HCT116 (cell line): ENCODE measurements at regions not wholly inside any gene's neighbourhood (a gene's known extent, or its start where the extent isn't known, plus 50 kb on each side); places are given as distances from the start of the nearest gene placed in this dataset.

Experiments used
- ATAC-seq: fragments of 200-7000 bp; cut with Tn5 transposase; 2 replicates; pipeline ENCODE4 v1.9.1; 2020; ENCODE audit warnings: mild to moderate bottlenecking, moderate library complexity
- BruUV-seq: library from RNA; stranded (reverse); fragments of 400-500 nt; replicated peaks from 2 replicates; lab custom pipeline; 2021; lab: Mats Ljungman, UMichigan
- CTCF ChIA-PET: fragments of 300-600 bp; sonication (Branson Sonifier 250); formaldehyde crosslinking; loops from one replicate; lab custom pipeline; 2021; ENCODE audit warnings: antibody characterized with exemption; lab: Charles Lee
- POLR2A ChIA-PET: fragments of 300-600, 350-600 bp; sonication (Branson Sonifier 250); formaldehyde crosslinking; loops from one replicate; lab custom pipeline; 2021; ENCODE audit warnings: antibody characterized with exemption; lab: Charles Lee
- RAD21 ChIA-PET, 2 experiments: fragments of 300-600 bp; sonication (Branson Sonifier 250); formaldehyde crosslinking; loops; one replicate each; lab custom pipeline; 2023; ENCODE audit warnings: low total read pairs in 2 of 2; ENCODE audit not compliant: uncharacterized antibody in 2 of 2, unreplicated experiment in 2 of 2, low non-redundant PET in 1 of 2; lab: Charles Lee
- DNase-seq: peaks from one replicate; pipeline ENCODE4 v3.0.0-alpha.2; 2010; ENCODE audit warnings: low read depth, low spot score
- H2AFZ ChIP-seq: fragments of 200-600 bp; shearing (Covaris generic), sonication (generic); 2 replicates; pipeline ENCODE4 v1.6.1; 2017; ENCODE audit warnings: low read depth, mixed run types, mixed read lengths, antibody characterized with exemption, low read length; ENCODE audit not compliant: poor library complexity, severe bottlenecking
- H3K27ac ChIP-seq: 2 replicates; pipeline ENCODE4 v1.5.1; 2012; ENCODE audit warnings: low read depth, low read length
- H3K27me3 ChIP-seq: fragments of 200-600 bp; sonication (generic); 2 replicates; pipeline ENCODE4 v1.6.1; 2016; ENCODE audit warnings: mixed run types, low read length, mixed read lengths; ENCODE audit not compliant: insufficient read depth
- H3K36me3 ChIP-seq, 2 experiments: fragments of 200-500 bp in 1 of 2; fragments of 200-600 bp in 1 of 2; sonication (Bioruptor generic) in 1 of 2; sonication (generic) in 1 of 2; 2 replicates each; pipeline versions ENCODE4 v1.5.1 to v1.6.1; 2014 to 2016; ENCODE audit warnings: low read length in 2 of 2, inconsistent platforms in 1 of 2, mixed read lengths in 1 of 2, mixed run types in 1 of 2; ENCODE audit not compliant: insufficient read depth in 2 of 2, control insufficient read depth in 1 of 2
- H3K4me1 ChIP-seq, 2 experiments: fragments of 200-600 bp in 1 of 2; sonication (generic) in 1 of 2; 2 replicates each; pipeline versions ENCODE4 v1.5.1 to v1.6.1; 2012 to 2017; ENCODE audit warnings: low read length in 2 of 2, inconsistent platforms in 1 of 2, mild to moderate bottlenecking in 1 of 2, mixed read lengths in 1 of 2, mixed run types in 1 of 2, moderate library complexity in 1 of 2; ENCODE audit not compliant: insufficient read depth in 2 of 2, control insufficient read depth in 1 of 2
- H3K4me2 ChIP-seq: fragments of 200-600 bp; sonication (generic); 2 replicates; pipeline ENCODE4 v1.6.1; 2017; ENCODE audit warnings: mixed run types, low read length, mixed read lengths
- H3K4me3 ChIP-seq, 2 experiments: fragments of 200-600 bp in 1 of 2; sonication (generic) in 1 of 2; replicated peaks in 1 of 2; 2 replicates each; pipeline ENCODE4 v1.5.1; 2011 to 2016; ENCODE audit warnings: low read length in 2 of 2, control low read depth in 1 of 2, low read depth in 1 of 2, mild to moderate bottlenecking in 1 of 2, mixed read lengths in 1 of 2, mixed run types in 1 of 2
- H3K79me2 ChIP-seq: fragments of 200-600 bp; sonication (generic); 2 replicates; pipeline ENCODE4 v1.6.1; 2017; ENCODE audit warnings: mild to moderate bottlenecking, mixed run types, low read length, moderate library complexity, mixed read lengths; ENCODE audit not compliant: insufficient read depth
- H3K9ac ChIP-seq: fragments of 200-600 bp; sonication (generic); 2 replicates; pipeline ENCODE4 v1.6.1; 2016; ENCODE audit warnings: low read length, mixed read lengths
- H3K9me2 ChIP-seq: fragments of 200-600 bp; sonication (generic), shearing (Covaris generic); 2 replicates; pipeline ENCODE4 v1.6.1; 2017; ENCODE audit warnings: mixed run types, mild to moderate bottlenecking, moderate library complexity; ENCODE audit not compliant: insufficient read depth
- H3K9me3 ChIP-seq, 2 experiments: fragments of 200-500 bp in 1 of 2; fragments of 200-600 bp in 1 of 2; sonication (Bioruptor generic) in 1 of 2; sonication (generic) in 1 of 2; 2 replicates each; pipeline ENCODE4 v1.6.1; 2014 to 2017; ENCODE audit warnings: low read length in 2 of 2, mixed read lengths in 2 of 2, inconsistent platforms in 1 of 2, low read depth in 1 of 2, mild to moderate bottlenecking in 1 of 2, mixed run types in 1 of 2, moderate library complexity in 1 of 2; ENCODE audit not compliant: control insufficient read depth in 1 of 2, insufficient read depth in 1 of 2
- H4K20me1 ChIP-seq: fragments of 200-600 bp; sonication (generic), shearing (Covaris generic); 2 replicates; pipeline ENCODE4 v1.6.1; 2017; ENCODE audit warnings: mixed run types, mild to moderate bottlenecking, moderate library complexity; ENCODE audit not compliant: insufficient read depth
- CBX3 ChIP-seq: IDR thresholded peaks from 2 replicates; pipeline ENCODE4 v1.6.1; 2012; ENCODE audit warnings: low read depth
- CEBPB ChIP-seq: IDR thresholded peaks from 2 replicates; pipeline ENCODE4 v1.6.1; 2012; ENCODE audit warnings: low read depth
- CTCF ChIP-seq, 3 experiments: fragments of 200-600 bp in 1 of 3; sonication (generic) in 1 of 3; IDR thresholded peaks in 2 of 3; conservative IDR thresholded peaks in 1 of 3; 2 replicates each; pipeline ENCODE4 v1.5.1; 2012 to 2017; ENCODE audit warnings: low read depth in 2 of 3, low read length in 2 of 3, antibody characterized with exemption in 1 of 3, borderline replicate concordance in 1 of 3, control low read depth in 1 of 3, mild to moderate bottlenecking in 1 of 3, mixed read lengths in 1 of 3, mixed run types in 1 of 3, moderate library complexity in 1 of 3; ENCODE audit not compliant: insufficient read depth in 1 of 3
- EGR1 ChIP-seq: IDR thresholded peaks from 2 replicates; pipeline ENCODE4 v1.6.1; 2012; ENCODE audit warnings: low read depth
- ELF1 ChIP-seq: IDR thresholded peaks from 2 replicates; pipeline ENCODE4 v1.6.1; 2012; ENCODE audit warnings: low read depth, borderline replicate concordance
- EZH2 ChIP-seq: fragments of 200-600 bp; sonication (generic); IDR thresholded peaks from 2 replicates; pipeline ENCODE4 v1.6.1; 2017; ENCODE audit warnings: antibody characterized with exemption, mixed run types
- JUND ChIP-seq: IDR thresholded peaks from 2 replicates; pipeline ENCODE4 v1.6.1; 2012
- RAD21 ChIP-seq: IDR thresholded peaks from 2 replicates; pipeline ENCODE4 v1.6.1; 2012; ENCODE audit warnings: low read depth, mild to moderate bottlenecking
- SRF ChIP-seq: IDR thresholded peaks from 2 replicates; pipeline ENCODE4 v1.6.1; 2012; ENCODE audit warnings: low read depth
- TCF7L2 ChIP-seq: IDR thresholded peaks from 2 replicates; pipeline ENCODE4 v1.7.0; 2011; ENCODE audit warnings: borderline replicate concordance, inconsistent platforms; ENCODE audit not compliant: insufficient read depth, insufficient read length; ENCODE audit errors: extremely low read depth
- YY1 ChIP-seq: IDR thresholded peaks from 2 replicates; pipeline ENCODE4 v1.6.1; 2011; ENCODE audit warnings: low read length, low read depth, moderate library complexity, mild to moderate bottlenecking; ENCODE audit not compliant: insufficient replicate concordance; ENCODE audit errors: extremely low read depth
- intact Hi-C: fragments of 100-400 bp; cut with micrococcal nuclease; formaldehyde crosslinking; loops from 2 replicates; pipeline ENCODE4 v1.10.0; 2022
- TF ChIP-seq, protein P1 (sequence below): IDR thresholded peaks from 2 replicates; pipeline ENCODE4 v1.6.1; 2012

DNA sequence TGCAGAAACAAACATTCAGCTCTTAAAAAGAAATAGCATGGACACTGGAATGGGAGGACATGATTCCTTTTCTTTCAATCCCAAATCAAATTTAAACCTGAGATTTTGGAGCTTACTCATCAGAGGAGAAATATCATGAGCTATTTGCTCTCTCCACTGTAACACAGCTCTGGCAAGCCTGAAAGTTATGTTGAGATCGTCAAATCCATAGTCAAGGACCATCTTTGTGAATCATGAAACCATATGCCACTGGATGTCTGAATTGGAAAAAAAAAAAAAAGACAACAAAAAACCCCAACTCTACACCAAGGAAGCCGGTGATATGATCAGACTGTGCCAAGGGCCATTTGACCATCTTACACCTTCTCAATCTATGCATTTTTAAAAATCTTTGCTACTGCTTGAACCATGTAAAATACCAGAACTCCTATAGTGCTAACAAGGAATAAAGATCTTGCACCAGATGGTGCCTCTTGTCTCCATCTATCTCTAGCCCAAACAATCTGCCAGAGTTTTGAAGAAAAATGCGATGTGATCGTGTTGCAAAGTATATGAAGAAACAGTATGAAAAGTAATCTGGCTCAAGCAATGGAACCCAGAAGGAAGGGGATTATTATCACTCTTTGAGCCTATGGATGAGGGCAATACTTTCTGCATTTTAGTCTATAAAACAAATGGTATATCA, 138.1 kb upstream of the MEF2C start:
- no TSS peak for BruUV-seq
- no peaks in the 10 kb centered on the region for H3K9me3 ChIP-seq
- no peaks in the 10 kb centered on the region for H3K79me2 ChIP-seq
- no peak for DNase-seq
- no peak overlapping the region for H3K4me3 ChIP-seq
- no peak overlapping the region for H3K9ac ChIP-seq
- no peak overlapping the region for H2AFZ ChIP-seq
- no peaks in the 10 kb centered on the region for H3K27me3 ChIP-seq
- no peak for ATAC-seq
- no peak overlapping the region for H3K27ac ChIP-seq
- TF ChIP-seq, protein P1, sequence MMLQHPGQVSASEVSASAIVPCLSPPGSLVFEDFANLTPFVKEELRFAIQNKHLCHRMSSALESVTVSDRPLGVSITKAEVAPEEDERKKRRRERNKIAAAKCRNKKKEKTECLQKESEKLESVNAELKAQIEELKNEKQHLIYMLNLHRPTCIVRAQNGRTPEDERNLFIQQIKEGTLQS, result no peak
- TF ChIP-seq CBX3 (no peak), RAD21 (no peak), EZH2 (no peak), ELF1 (no peak), CEBPB (no peak), CTCF (IDR thresholded peaks at IDR 0.05 in 2 of 3, conservative IDR thresholded peaks at IDR 0.05 in 1 of 3; ENCODE audit: borderline replicate concordance in 1 of 3, insufficient read depth in 1 of 3, low read depth in 2 of 3, low read length in 2 of 3) (no peak), SRF (no peak), EGR1 (no peak), YY1 (no peak), TCF7L2 (no peak), JUND (no peak)
- no peaks in the 10 kb centered on the region for H3K36me3 ChIP-seq
- intact Hi-C loops, result no loop called here
- no peak overlapping the region for H3K4me2 ChIP-seq
- H3K9me2 ChIP-seq, result no peaks in the 10 kb centered on the region
- H3K4me1 ChIP-seq, result no peaks in the 10 kb centered on the region
- POLR2A ChIA-PET, result no interaction called here
- CTCF ChIA-PET, result no interaction called here
- H4K20me1 ChIP-seq, result no peaks in the 10 kb centered on the region
- RAD21 ChIA-PET, result no interaction called here
